Thyroid gland (tissue), 4 donors: ENCODE measurements at regions not wholly inside any gene's neighbourhood (a gene's known extent, or its start where the extent isn't known, plus 50 kb on each side); places are given as distances from the start of the nearest gene placed in this dataset.
A peak's percentile ranks its signal among the peaks of the same experiment; 100 is the strongest.

ENCODE experiments used
- DNase-seq, 2 donors: peaks; one replicate each; pipeline ENCODE4 v3.0.0-alpha.2; 2019
- H3K27ac ChIP-seq, 3 donors: fragments of 200-600 bp; sonication (generic); 1 replicate in 2 of 3; 2 replicates in 1 of 3; pipeline ENCODE4 v1.5.1; 2016 to 2019; ENCODE audit warnings: mild to moderate bottlenecking in 1 of 3, moderate library complexity in 1 of 3
- H3K27me3 ChIP-seq: fragments of 200-600 bp; sonication (generic); one replicate; pipeline ENCODE4 v1.5.1; 2019
- H3K36me3 ChIP-seq, 2 donors: fragments of 200-600 bp; sonication (generic); one replicate each; pipeline ENCODE4 v1.5.1; 2016 to 2019
- H3K4me1 ChIP-seq, 2 donors: fragments of 200-600 bp; sonication (generic); one replicate each; pipeline ENCODE4 v1.5.1; 2017 to 2019
- H3K4me3 ChIP-seq, 3 donors: fragments of 200-600 bp; sonication (generic); replicated peaks in 1 of 3; 1 replicate in 2 of 3; 2 replicates in 1 of 3; pipeline ENCODE4 v1.5.1; 2016; ENCODE audit warnings: mild to moderate bottlenecking in 1 of 3
- H3K9me3 ChIP-seq: fragments of 200-600 bp; sonication (generic); one replicate; pipeline ENCODE4 v1.5.1; 2017
- CTCF ChIP-seq, 6 experiments: fragments of 200-600 bp in 3 of 6; fragments of 450-650 bp in 3 of 6; sonication (generic) in 3 of 6; IDR thresholded peaks; one replicate each; pipeline ENCODE4 v1.5.1; 2016 to 2019; ENCODE audit warnings: antibody characterized with exemption in 6 of 6, mild to moderate bottlenecking in 2 of 6, inconsistent platforms in 1 of 6, moderate library complexity in 1 of 6
- POLR2A ChIP-seq, 2 donors: fragments of 450-650 bp; IDR thresholded peaks; one replicate each; pipeline ENCODE4 v1.6.1; 2017; ENCODE audit warnings: antibody characterized with exemption in 2 of 2, mild to moderate bottlenecking in 2 of 2, moderate library complexity in 1 of 2
- WGBS, 2 donors: methylation state at CpG; one replicate each; pipeline ENCODE4 v1.1.5; 2017; 5-methylcytosine and 5-hydroxymethylcytosine counted together
- intact Hi-C: fragments of 100-400 bp; cut with DNase I; formaldehyde crosslinking; loops from one replicate; pipeline ENCODE4 v1.15.1; 2023

GRCh38 chr20:17858450-17859001, 110.1 kb downstream of the SNX5 start:
- Histone ChIP-seq H3K36me3 (no peaks in the 10 kb centered on the region), H3K9me3 (no peaks in the 10 kb centered on the region), H3K27me3 (no peaks in the 10 kb centered on the region), H3K27ac (no peak overlapping the region), H3K4me1 (peaks cover 26 to 46% of the 10 kb centered on the region in 2 donors), H3K4me3 (no peak overlapping the region)
- TF ChIP-seq CTCF (IDR thresholded peaks at IDR 0.05) (no peak), POLR2A (IDR thresholded peaks at IDR 0.05) (no peak)
- intact Hi-C loops, result no loop called here
- no peak for DNase-seq
- 78 to 85% methylated on average over 13 of the region's 13 CpGs for WGBS, 2 donors

DNA sequence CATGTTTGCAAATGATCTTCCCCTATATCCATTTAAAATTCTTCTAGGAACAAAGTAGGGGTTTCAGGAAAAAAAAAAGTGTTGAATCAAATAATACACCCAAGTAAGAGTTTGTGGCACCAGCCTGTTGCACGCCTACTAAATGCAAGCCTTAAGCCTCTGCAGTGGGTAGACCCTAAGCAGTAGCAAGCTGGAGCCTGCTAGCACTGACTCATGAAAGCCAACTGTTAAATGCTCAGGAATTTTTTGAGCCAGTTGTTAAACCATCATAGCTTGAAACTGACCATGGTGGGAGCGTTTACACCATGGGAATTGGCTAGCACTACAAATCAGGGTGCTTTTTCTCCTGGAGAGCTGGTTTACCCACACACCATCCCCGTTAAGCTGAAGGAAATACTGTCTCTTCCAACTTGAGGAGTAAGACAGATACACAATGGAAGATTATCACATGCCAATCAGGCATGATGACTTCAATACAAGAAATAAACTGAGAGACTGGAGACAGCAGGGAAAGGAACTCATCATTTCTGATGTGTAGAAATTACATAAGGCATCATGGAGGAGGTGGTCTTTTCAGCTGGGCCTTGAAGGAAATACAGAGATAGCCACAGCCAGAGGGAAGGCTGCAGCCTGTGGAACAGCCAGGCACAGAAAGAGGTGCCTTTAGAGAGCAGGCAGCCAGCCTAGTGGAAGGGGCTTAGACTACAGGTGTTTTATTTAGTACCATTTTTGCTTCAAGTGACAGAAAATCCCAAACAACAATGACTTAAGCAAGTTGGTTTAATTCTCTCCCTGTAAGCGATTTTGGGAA, 110.8 kb downstream of the SNX5 start:
- DNase-seq, result no peak
- Histone ChIP-seq H3K9me3 (no peaks in the 10 kb centered on the region), H3K36me3 (no peaks in the 10 kb centered on the region), H3K27me3 (no peaks in the 10 kb centered on the region), H3K4me3 (no peak overlapping the region), H3K4me1 (peaks cover 24 to 41% of the 10 kb centered on the region in 2 donors), H3K27ac (peak overlapping the region in 1 of 3 donors; percentile 43)
- no peak for TF ChIP-seq POLR2A (IDR thresholded peaks at IDR 0.05)
- intact Hi-C loops, result no loop called here
- 98 to 99% methylated on average over 4 of the region's 4 CpGs for WGBS, 2 donors

- no peaks in the 10 kb centered on the region for H3K27me3 ChIP-seq
- intact Hi-C loops, result no loop called here
- peaks cover 24 to 41% of the 10 kb centered on the region in 2 donors for H3K4me1 ChIP-seq
- no peak overlapping the region for H3K4me3 ChIP-seq
- DNase-seq, result no peak
- 96% methylated on average over 5 of the region's 5 CpGs for WGBS, 2 donors
- H3K9me3 ChIP-seq, result no peaks in the 10 kb centered on the region
- TF ChIP-seq POLR2A (IDR thresholded peaks at IDR 0.05), result no peak
- TF ChIP-seq CTCF (IDR thresholded peaks at IDR 0.05), result no peak
- H3K36me3 ChIP-seq, result no peaks in the 10 kb centered on the region
- H3K27ac ChIP-seq, result peak overlapping the region in 2 of 3 donors; percentile 43 to 50
These were observed 111.6 kb downstream of the SNX5 start for GRCh38 chr20:17856837-17857605.

DNA sequence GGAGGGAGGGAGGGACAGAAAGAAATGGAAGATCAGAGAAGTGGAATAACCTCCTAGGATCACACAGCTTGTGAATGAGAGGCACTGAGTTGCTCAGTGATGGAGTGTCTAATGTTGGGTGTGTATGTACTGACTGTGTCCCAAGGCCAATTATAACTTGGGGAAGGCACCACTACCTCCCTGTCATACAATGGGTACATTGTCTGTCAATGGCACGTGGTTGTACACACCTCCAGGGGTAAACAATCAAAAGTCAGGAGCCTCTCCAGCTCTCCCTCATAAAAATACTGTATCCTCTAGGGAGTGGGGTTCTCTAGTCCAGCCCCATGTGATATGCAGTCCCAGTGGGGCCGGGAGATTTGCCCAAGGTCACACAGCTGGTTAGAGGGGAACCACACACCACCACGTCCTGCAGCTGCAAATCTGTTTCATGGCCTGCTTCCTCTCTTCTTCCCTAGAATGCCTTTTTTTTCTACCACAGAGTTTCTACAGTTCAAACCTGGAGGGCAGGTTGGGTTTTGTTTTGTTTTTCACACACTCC, 112.5 kb downstream of the SNX5 start:
- TF ChIP-seq CTCF (IDR thresholded peaks at IDR 0.05) (no peak), POLR2A (IDR thresholded peaks at IDR 0.05) (no peak)
- H3K27me3 ChIP-seq, result no peaks in the 10 kb centered on the region
- peaks cover 19 to 38% of the 10 kb centered on the region in 2 donors for H3K4me1 ChIP-seq
- H3K4me3 ChIP-seq, result no peak overlapping the region
- H3K36me3 ChIP-seq, result no peaks in the 10 kb centered on the region
- peak in 1 of 2 donors; percentile 28 for DNase-seq
- intact Hi-C loops, result no loop called here
- no peaks in the 10 kb centered on the region for H3K9me3 ChIP-seq
- 25 to 29% methylated on average over 3 of the region's 3 CpGs for WGBS, 2 donors
- peak overlapping the region in 2 of 3 donors; percentile 43 to 50 for H3K27ac ChIP-seq

GRCh38 chr20:17854307-17854903, 114.2 kb downstream of the SNX5 start:
- Histone ChIP-seq H3K9me3 (no peaks in the 10 kb centered on the region), H3K36me3 (no peaks in the 10 kb centered on the region), H3K4me1 (peaks cover 14 to 32% of the 10 kb centered on the region in 2 donors), H3K27me3 (no peaks in the 10 kb centered on the region), H3K27ac (no peak overlapping the region), H3K4me3 (no peak overlapping the region)
- 64 to 66% methylated on average over 4 of the region's 4 CpGs for WGBS, 2 donors
- TF ChIP-seq CTCF (IDR thresholded peaks at IDR 0.05) (no peak), POLR2A (IDR thresholded peaks at IDR 0.05) (no peak)
- peak; percentile 70 to 76 for DNase-seq
- intact Hi-C loops, result no loop called here
